ENCODE measurements at regions not wholly inside any gene's neighbourhood (a gene's known extent, or its start where the extent isn't known, plus 50 kb on each side); places are given as distances from the start of the nearest gene placed in this dataset.

GRCh38 chr4:14241574-14241973 lies 614.0 kb upstream of the BOD1L1 start:
- no peak overlapping the region for H3K27ac ChIP-seq (ENCODE audit: low read length)
- no peak overlapping the region for H3K9ac ChIP-seq (ENCODE audit: low read depth, low read length)
- H3K9me3 ChIP-seq (ENCODE audit: insufficient read depth, low read depth, low read length), result no peaks in the 10 kb centered on the region
- no peaks in the 10 kb centered on the region for H3K27me3 ChIP-seq (ENCODE audit: insufficient read depth, low read length)
- no peak overlapping the region for H3K4me3 ChIP-seq (ENCODE audit: low read length)
- H3K4me1 ChIP-seq (ENCODE audit: insufficient read depth, low read length), result no peaks in the 10 kb centered on the region
- H3K36me3 ChIP-seq (ENCODE audit: insufficient read depth, low read depth, low read length), result no peaks in the 10 kb centered on the region

GRCh38 chr4:14247767-14248166 lies 620.2 kb upstream of the BOD1L1 start:
- H3K27me3 ChIP-seq (ENCODE audit: insufficient read depth, low read length), result no peaks in the 10 kb centered on the region
- no peaks in the 10 kb centered on the region for H3K36me3 ChIP-seq (ENCODE audit: insufficient read depth, low read depth, low read length)
- H3K27ac ChIP-seq (ENCODE audit: low read length), result no peak overlapping the region
- H3K9me3 ChIP-seq (ENCODE audit: insufficient read depth, low read depth, low read length), result no peaks in the 10 kb centered on the region
- H3K4me1 ChIP-seq (ENCODE audit: insufficient read depth, low read length), result no peaks in the 10 kb centered on the region
- no peak overlapping the region for H3K9ac ChIP-seq (ENCODE audit: low read depth, low read length)
- H3K4me3 ChIP-seq (ENCODE audit: low read length), result no peak overlapping the region

GRCh38 chr4:14249226-14249625 lies 621.7 kb upstream of the BOD1L1 start:
- no peak overlapping the region for H3K9ac ChIP-seq (ENCODE audit: low read depth, low read length)
- no peak overlapping the region for H3K4me3 ChIP-seq (ENCODE audit: low read length)
- no peaks in the 10 kb centered on the region for H3K27me3 ChIP-seq (ENCODE audit: insufficient read depth, low read length)
- H3K27ac ChIP-seq (ENCODE audit: low read length), result no peak overlapping the region
- H3K9me3 ChIP-seq (ENCODE audit: insufficient read depth, low read depth, low read length), result no peaks in the 10 kb centered on the region
- H3K4me1 ChIP-seq (ENCODE audit: insufficient read depth, low read length), result no peaks in the 10 kb centered on the region
- H3K36me3 ChIP-seq (ENCODE audit: insufficient read depth, low read depth, low read length), result no peaks in the 10 kb centered on the region

DNA sequence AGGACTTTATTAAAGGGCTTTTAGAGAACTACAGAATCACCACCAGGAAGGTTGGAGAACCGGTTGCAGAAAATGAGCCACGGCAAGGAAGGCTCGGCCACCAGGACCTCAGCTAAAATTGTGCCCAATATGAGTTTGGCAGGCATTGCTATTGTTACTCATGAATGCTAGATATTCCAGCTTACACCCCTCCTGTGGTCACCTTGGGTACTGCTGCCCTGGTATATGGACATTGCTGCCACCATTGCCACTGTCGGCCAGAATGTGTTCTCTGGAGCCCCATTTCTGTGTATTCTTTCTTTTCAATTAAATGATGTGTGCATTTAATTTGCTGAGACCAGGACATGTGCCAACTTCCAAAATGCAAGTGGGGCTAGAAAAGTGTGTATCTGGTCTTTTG lies 626.7 kb upstream of the BOD1L1 start:
- Histone ChIP-seq H3K27ac (ENCODE audit: low read length) (no peak overlapping the region), H3K4me1 (ENCODE audit: insufficient read depth, low read length) (no peaks in the 10 kb centered on the region), H3K9me3 (ENCODE audit: insufficient read depth, low read depth, low read length) (no peaks in the 10 kb centered on the region), H3K27me3 (ENCODE audit: insufficient read depth, low read length) (no peaks in the 10 kb centered on the region), H3K4me3 (ENCODE audit: low read length) (no peak overlapping the region), H3K9ac (ENCODE audit: low read depth, low read length) (no peak overlapping the region), H3K36me3 (ENCODE audit: insufficient read depth, low read depth, low read length) (no peaks in the 10 kb centered on the region)

DNA sequence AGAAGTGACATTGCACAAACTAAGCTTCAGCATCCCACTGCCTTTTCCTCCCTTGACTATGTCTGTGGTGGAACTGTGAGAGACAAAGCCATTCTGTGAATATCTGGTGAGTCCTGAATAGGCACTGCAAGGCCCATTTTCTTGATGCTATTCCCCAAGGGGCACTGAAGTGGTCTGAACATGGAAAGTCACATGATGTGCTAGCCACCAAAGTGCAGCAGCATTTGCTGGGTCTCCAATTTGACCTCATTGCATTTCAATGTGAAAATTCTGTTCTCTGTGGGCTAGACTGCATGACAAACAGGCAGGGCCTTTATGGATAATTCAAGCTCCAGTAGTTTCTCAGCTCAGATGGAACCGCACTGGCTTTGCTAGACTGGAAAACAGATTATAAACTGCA lies 627.4 kb upstream of the BOD1L1 start:
- no peak overlapping the region for H3K9ac ChIP-seq (ENCODE audit: low read depth, low read length)
- no peak overlapping the region for H3K27ac ChIP-seq (ENCODE audit: low read length)
- H3K36me3 ChIP-seq (ENCODE audit: insufficient read depth, low read depth, low read length), result no peaks in the 10 kb centered on the region
- H3K4me1 ChIP-seq (ENCODE audit: insufficient read depth, low read length), result no peaks in the 10 kb centered on the region
- H3K27me3 ChIP-seq (ENCODE audit: insufficient read depth, low read length), result no peaks in the 10 kb centered on the region
- no peaks in the 10 kb centered on the region for H3K9me3 ChIP-seq (ENCODE audit: insufficient read depth, low read depth, low read length)
- H3K4me3 ChIP-seq (ENCODE audit: low read length), result no peak overlapping the region

DNA sequence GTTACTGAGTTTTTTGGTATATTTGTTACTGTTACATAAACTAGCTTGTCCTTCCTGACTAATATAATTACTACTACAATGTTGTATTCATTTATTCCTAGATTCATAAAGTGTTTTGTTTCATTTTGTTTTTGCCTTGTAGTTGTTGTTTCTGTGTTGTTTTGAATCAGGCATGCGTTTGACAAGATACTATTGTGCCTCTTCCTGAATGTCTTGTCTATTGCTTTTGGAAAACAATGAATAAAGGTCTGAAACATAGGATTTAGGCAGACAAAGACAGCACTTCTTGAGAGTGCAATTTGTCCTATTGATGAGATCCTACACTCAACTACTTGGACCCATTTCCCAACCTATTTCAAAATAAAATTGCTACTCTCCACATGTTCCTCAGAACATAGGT lies 630.4 kb upstream of the BOD1L1 start:
- Histone ChIP-seq H3K9ac (ENCODE audit: low read depth, low read length) (no peak overlapping the region), H3K36me3 (ENCODE audit: insufficient read depth, low read depth, low read length) (no peaks in the 10 kb centered on the region), H3K4me1 (ENCODE audit: insufficient read depth, low read length) (no peaks in the 10 kb centered on the region), H3K4me3 (ENCODE audit: low read length) (no peak overlapping the region), H3K9me3 (ENCODE audit: insufficient read depth, low read depth, low read length) (no peaks in the 10 kb centered on the region), H3K27me3 (ENCODE audit: insufficient read depth, low read length) (no peaks in the 10 kb centered on the region), H3K27ac (ENCODE audit: low read length) (no peak overlapping the region)

DNA sequence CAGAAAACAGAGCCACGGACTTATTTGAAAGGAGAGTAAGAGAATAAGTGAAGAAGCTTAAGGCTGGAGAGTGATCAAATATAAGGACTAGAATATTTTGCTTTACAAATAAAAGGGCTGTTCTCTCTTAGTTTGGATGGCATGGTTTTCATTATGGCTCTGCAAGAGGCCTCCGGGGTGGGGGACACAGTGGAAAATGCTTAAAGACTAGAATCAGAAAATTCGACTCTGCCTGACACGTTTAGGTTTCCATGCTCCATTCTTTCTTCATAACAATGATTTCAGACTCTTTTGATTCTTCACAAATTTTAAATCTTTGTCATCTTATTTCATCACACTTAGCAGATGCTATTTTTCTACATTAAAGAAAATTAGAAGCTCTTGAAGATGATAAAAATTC lies 632.4 kb upstream of the BOD1L1 start:
- Histone ChIP-seq H3K27ac (ENCODE audit: low read length) (no peak overlapping the region), H3K9ac (ENCODE audit: low read depth, low read length) (no peak overlapping the region), H3K9me3 (ENCODE audit: insufficient read depth, low read depth, low read length) (no peaks in the 10 kb centered on the region), H3K4me1 (ENCODE audit: insufficient read depth, low read length) (no peaks in the 10 kb centered on the region), H3K27me3 (ENCODE audit: insufficient read depth, low read length) (no peaks in the 10 kb centered on the region), H3K4me3 (ENCODE audit: low read length) (no peak overlapping the region), H3K36me3 (ENCODE audit: insufficient read depth, low read depth, low read length) (no peaks in the 10 kb centered on the region)

GRCh38 chr4:14260591-14260990 lies 633.1 kb upstream of the BOD1L1 start:
- no peaks in the 10 kb centered on the region for H3K27me3 ChIP-seq (ENCODE audit: insufficient read depth, low read length)
- no peaks in the 10 kb centered on the region for H3K4me1 ChIP-seq (ENCODE audit: insufficient read depth, low read length)
- H3K4me3 ChIP-seq (ENCODE audit: low read length), result no peak overlapping the region
- no peaks in the 10 kb centered on the region for H3K36me3 ChIP-seq (ENCODE audit: insufficient read depth, low read depth, low read length)
- H3K9me3 ChIP-seq (ENCODE audit: insufficient read depth, low read depth, low read length), result no peaks in the 10 kb centered on the region
- no peak overlapping the region for H3K27ac ChIP-seq (ENCODE audit: low read length)
- no peak overlapping the region for H3K9ac ChIP-seq (ENCODE audit: low read depth, low read length)

- Histone ChIP-seq H3K36me3 (ENCODE audit: insufficient read depth, low read depth, low read length) (no peaks in the 10 kb centered on the region), H3K27ac (ENCODE audit: low read length) (no peak overlapping the region), H3K9ac (ENCODE audit: low read depth, low read length) (no peak overlapping the region), H3K4me1 (ENCODE audit: insufficient read depth, low read length) (no peaks in the 10 kb centered on the region), H3K9me3 (ENCODE audit: insufficient read depth, low read depth, low read length) (no peaks in the 10 kb centered on the region), H3K27me3 (ENCODE audit: insufficient read depth, low read length) (no peaks in the 10 kb centered on the region), H3K4me3 (ENCODE audit: low read length) (no peak overlapping the region)
Measured at GRCh38 chr4:14262221-14262620, 634.7 kb upstream of the BOD1L1 start.

DNA sequence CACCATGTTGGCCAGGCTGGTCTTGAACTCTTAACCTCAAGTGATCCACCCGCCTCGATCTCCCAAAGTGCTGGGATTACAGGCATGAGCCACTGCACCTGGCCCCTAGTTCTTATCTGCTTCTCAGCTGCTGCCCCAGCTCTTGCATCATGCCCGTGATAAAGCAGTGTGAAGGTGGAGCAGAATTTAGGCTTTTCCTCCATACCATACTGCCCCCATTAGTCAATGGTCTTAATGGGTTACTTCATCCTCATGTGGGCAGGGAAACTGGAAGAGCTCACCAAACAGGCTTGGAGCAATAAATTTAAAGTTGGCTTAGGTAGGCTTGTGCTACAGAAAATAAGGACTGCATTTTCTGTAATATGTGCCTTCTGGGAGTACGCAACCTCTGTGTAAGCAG lies 636.9 kb upstream of the BOD1L1 start:
- Histone ChIP-seq H3K36me3 (ENCODE audit: insufficient read depth, low read depth, low read length) (no peaks in the 10 kb centered on the region), H3K9me3 (ENCODE audit: insufficient read depth, low read depth, low read length) (no peaks in the 10 kb centered on the region), H3K27me3 (ENCODE audit: insufficient read depth, low read length) (no peaks in the 10 kb centered on the region), H3K4me3 (ENCODE audit: low read length) (no peak overlapping the region), H3K4me1 (ENCODE audit: insufficient read depth, low read length) (no peaks in the 10 kb centered on the region), H3K27ac (ENCODE audit: low read length) (no peak overlapping the region), H3K9ac (ENCODE audit: low read depth, low read length) (no peak overlapping the region)

DNA sequence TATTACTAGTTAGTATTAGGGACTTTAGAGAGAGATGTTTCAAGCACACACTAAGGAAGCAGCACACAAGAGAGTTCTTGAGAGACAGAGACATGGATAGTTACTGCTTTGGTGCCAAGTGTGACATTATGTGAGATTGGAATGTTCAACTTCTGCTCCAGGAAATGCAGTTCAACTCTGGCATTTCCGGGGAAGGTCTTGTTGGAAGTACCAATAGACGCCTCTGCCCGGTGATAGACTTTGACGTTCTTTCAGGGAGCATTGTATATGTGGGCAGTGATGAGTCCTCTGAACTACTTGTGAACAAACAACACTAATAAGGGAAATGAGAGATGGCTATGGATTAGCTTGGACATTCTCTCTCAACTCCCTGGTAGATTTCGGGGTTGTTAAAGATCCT lies 638.1 kb upstream of the BOD1L1 start:
- Histone ChIP-seq H3K9ac (ENCODE audit: low read depth, low read length) (no peak overlapping the region), H3K36me3 (ENCODE audit: insufficient read depth, low read depth, low read length) (no peaks in the 10 kb centered on the region), H3K4me3 (ENCODE audit: low read length) (no peak overlapping the region), H3K9me3 (ENCODE audit: insufficient read depth, low read depth, low read length) (no peaks in the 10 kb centered on the region), H3K27me3 (ENCODE audit: insufficient read depth, low read length) (no peaks in the 10 kb centered on the region), H3K27ac (ENCODE audit: low read length) (no peak overlapping the region), H3K4me1 (ENCODE audit: insufficient read depth, low read length) (no peaks in the 10 kb centered on the region)

- Histone ChIP-seq H3K9ac (ENCODE audit: low read depth, low read length) (no peak overlapping the region), H3K36me3 (ENCODE audit: insufficient read depth, low read depth, low read length) (no peaks in the 10 kb centered on the region), H3K4me3 (ENCODE audit: low read length) (no peak overlapping the region), H3K4me1 (ENCODE audit: insufficient read depth, low read length) (no peaks in the 10 kb centered on the region), H3K27ac (ENCODE audit: low read length) (no peak overlapping the region), H3K9me3 (ENCODE audit: insufficient read depth, low read depth, low read length) (no peaks in the 10 kb centered on the region), H3K27me3 (ENCODE audit: insufficient read depth, low read length) (no peaks in the 10 kb centered on the region)
Measured at GRCh38 chr4:14267373-14268060, 640.0 kb upstream of the BOD1L1 start.
